ENCODE measurements at regions not wholly inside any gene's neighbourhood (a gene's known extent, or its start where the extent isn't known, plus 50 kb on each side); places are given as distances from the start of the nearest gene placed in this dataset.
"Not testable (repeated sequence)": the region's sequence is repeated elsewhere in the genome, so short reads cannot be mapped to it uniquely, and the experiment has no call there.

- DNase-seq (ENCODE audit: low spot score), result no peak
These were observed 125.6 kb upstream of the GATA6 start for GRCh38 chr18:22043837-22044236.

DNA sequence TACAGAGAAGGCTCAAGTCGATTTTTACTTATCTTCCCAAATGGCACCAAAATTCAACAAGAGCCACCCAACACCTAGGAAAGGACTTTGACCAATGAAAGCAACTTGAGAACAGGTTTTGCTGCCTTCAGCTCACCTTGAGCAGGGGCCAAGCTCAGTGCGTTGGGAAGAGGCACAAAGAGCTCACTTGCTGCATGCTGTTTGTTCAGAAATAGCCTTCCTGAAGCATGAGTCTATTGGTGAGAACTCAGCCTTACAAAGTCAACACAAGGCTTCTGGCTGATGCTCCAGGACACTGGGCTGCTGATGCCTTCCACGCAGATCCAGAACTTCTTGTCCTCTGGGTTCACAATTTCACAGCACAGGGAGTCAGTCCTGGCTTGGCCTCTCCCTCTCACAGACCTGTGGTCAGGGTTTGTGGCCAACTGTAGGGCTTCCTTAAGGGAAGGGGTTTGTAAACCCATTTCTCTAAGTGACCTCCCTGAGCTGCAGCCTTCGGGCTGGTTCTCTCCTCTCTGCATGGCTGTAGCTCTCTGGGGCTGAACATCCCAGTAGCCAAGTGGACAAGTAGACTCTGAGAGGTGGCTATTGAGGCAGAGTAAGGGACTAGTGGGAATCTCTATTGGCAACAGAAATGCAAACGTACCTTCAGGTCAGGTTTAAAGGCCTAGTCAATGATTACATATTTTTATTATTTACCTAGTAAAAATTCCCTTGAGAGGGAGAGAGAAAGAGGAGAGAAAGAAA, 124.7 kb upstream of the GATA6 start:
- no peak for DNase-seq (ENCODE audit: low spot score)

- DNase-seq (ENCODE audit: low spot score), result no peak
These were observed 124.0 kb upstream of the GATA6 start for GRCh38 chr18:22045221-22045918.

GRCh38 chr18:22046473-22046872, 122.9 kb upstream of the GATA6 start:
- DNase-seq (ENCODE audit: low spot score), result no peak

DNA sequence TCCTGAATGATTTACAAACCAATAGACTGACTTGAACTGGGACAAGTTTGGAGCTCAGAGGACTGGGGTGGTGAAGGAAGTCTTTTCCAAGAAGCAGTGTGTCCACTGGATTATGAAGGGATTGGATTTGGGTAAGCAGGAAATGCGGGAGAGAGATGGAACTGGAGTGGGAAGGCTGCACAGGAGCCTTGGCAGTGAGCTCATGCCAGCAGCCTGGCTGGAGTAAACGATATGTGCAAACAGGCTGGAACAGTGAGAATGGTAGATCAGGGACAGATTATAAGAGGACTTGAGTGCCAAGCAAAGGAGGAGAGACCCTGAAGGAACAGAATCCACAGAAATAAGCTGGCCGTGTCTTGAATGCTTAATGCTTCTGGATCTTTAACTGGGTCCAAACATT, 121.9 kb upstream of the GATA6 start:
- DNase-seq (ENCODE audit: low spot score), result no peak

DNA sequence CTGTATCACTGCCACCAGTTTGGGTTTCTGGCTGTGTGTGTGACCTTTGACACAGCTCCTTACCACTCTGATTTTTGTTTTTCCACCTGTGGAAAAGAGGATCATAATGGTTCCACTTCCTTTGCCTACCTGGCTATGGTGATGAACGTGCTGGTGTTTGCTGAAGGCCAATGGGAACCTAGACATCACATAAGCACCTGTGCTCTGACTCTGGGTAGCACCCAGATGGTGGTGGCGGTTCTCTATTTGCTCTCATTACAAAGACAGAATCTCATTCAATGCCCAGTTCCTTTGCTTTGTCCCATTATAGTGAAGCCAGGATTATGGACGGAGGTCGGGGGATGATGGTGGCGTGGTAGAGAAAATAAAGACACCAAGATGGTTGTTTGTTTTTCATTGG, 121.2 kb upstream of the GATA6 start:
- DNase-seq (ENCODE audit: low spot score), result no peak

DNA sequence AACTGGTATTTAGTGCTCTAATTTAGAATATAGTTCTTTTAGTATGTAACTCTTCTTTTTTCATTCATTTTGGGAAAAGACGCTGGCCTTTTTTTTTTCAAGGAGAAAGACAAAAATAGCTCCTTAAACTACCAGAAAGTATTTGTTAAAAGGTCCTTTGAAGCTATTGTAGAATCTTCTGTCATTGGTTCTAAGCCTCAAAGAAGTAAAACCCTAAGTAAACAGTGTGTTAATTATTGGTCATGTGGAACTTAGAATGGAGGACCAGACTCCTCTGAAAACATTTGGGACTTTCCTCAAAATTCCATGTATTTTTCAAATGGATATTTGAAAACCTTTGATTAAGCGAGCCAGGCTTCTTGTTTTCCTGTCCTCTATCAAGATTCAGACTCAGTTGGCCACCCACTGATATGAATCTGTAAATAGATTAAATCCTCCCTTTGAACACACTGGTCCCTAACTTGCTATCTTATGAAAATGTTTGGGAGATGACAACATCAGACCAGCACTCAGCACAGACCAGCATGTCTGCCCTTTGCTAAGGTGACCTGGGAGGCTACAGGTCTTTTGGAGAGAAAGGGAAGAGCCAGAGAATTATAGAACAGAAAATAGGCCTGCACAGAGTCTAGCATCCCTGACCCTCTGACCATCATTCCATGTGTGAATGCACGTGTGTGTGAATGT, 120.3 kb upstream of the GATA6 start:
- DNase-seq (ENCODE audit: low spot score), result no peak

DNA sequence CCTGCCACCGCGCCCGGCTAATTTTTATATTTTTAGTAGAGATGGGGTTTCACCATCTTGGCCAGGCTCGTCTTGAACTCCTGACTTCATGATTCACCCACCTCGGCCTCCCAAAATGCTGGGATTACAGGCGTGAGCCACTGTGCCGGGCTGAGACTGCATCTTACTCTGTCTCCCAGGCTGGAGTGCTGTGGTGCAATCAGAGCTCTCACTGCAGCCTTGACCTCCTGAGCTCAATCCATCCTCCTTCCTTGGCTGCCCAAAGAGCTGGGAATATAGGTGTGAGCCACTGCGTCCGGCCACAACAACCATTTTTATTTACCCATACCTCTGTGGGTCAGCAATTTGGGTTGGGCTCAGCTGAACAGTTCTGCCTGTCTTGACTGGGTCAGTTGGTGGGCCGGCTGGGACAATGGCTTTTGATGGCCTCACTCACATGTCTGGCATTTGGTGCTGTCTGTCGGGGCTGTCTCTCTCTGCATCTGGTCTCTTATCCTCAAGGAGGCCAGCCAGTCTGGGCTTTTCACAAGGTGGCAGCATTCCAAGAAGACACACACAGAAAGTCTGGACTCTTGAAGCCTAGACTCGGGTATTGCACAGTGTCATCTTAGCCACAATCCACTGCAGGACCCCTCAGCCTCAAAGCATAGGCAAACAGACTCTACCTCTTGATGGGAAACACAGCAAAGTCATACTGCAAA, 116.8 kb upstream of the GATA6 start:
- DNase-seq (ENCODE audit: low spot score), result no peak

GRCh38 chr18:22055466-22056238, 113.7 kb upstream of the GATA6 start:
- DNase-seq (ENCODE audit: low spot score), result no peak

DNA sequence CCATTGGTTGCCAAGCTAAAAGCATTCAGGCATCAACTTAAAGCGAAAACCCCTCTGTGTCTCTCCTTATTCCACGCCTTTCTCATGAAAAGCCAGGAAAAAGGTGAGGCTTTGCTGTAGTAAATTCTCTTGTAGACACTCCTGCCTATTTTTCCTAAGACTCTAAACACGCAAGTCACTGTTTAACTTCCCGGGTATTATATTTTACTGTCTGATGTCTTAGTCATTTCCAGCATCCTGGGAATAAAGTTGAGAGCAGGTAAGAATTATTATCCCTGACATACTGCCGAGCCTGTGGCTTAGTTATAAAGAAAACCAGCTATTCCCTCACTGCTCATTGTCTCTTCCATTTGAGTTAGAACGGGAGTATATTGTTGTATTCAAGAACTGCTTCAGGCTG, 112.4 kb upstream of the GATA6 start:
- DNase-seq (ENCODE audit: low spot score), result no peak

GRCh38 chr18:22057908-22058527, 111.4 kb upstream of the GATA6 start:
- DNase-seq (ENCODE audit: low spot score), result no peak

DNA sequence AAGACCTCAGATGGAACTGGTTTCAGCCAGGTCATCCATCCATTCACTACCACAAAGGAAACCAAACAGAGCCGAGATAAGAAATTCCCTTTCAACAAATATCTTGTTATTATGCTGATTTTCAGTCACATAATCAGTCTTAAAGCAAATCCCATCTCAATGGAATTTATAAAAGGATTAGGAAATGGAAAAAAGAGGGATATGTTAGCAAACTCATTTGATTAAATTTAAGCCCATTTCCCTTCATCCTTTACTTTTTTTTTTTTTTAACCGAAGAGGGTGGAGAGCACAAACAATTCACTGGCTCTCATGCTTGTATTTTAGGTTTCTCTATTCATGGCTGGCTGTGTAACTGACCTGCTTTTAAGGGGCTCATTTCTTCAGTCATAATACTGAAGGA, 109.0 kb upstream of the GATA6 start:
- DNase-seq (ENCODE audit: low spot score), result no peak

DNA sequence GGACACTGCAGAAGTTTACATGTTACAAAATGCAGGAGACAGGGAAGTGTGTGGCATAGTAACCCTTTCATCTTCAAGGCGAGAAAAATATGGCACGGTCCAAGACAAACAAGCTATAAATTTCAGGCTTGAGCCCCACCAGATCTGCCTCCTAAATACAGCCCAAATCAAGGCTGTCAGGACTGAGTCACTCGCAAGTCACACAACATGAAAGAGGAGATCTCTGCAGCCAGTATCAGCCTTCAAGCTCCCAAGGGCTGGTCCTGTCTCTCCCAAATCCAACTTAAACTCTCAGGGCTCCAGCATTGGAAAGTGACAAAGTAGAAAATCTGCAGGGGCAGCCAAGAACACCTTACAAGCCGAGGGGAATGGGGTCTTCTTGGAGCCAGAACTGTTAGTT, 106.3 kb upstream of the GATA6 start:
- no peak for DNase-seq (ENCODE audit: low spot score)

- no peak for DNase-seq (ENCODE audit: low spot score)
These were observed 105.7 kb upstream of the GATA6 start for GRCh38 chr18:22063672-22064071.

GRCh38 chr18:22064581-22064980, 104.8 kb upstream of the GATA6 start:
- DNase-seq (ENCODE audit: low spot score), result no peak

- no peak for DNase-seq (ENCODE audit: low spot score)
These were observed 104.1 kb upstream of the GATA6 start for GRCh38 chr18:22065311-22065710.

- DNase-seq (ENCODE audit: low spot score), result no peak
These were observed 103.3 kb upstream of the GATA6 start for GRCh38 chr18:22066083-22066485.

GRCh38 chr18:22067109-22067508, 102.3 kb upstream of the GATA6 start:
- DNase-seq (ENCODE audit: low spot score), result no peak

- no peak for DNase-seq (ENCODE audit: low spot score)
These were observed 101.7 kb upstream of the GATA6 start for GRCh38 chr18:22067682-22068081.

DNA sequence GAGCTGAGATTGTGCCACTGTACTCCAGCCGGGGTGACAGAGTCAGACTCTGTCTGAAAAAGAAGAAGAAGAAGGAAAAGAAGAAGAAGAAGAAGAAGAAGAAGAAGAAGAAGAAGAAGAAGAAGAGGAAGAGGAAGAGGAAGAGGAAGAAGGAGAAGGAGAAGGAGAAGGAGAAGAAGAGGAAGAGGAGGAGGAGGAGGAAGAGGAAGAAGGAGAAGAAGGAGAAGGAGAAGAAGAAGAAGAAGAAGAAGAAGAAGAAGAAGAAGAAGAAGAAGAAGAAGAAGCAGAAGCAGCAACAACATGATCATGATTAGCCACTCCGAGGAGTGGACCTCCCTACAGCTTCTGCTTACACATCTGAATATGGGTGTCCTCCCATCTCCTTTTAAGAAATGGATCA, 100.6 kb upstream of the GATA6 start:
- DNase-seq (ENCODE audit: low spot score), result not testable (repeated sequence)

DNA sequence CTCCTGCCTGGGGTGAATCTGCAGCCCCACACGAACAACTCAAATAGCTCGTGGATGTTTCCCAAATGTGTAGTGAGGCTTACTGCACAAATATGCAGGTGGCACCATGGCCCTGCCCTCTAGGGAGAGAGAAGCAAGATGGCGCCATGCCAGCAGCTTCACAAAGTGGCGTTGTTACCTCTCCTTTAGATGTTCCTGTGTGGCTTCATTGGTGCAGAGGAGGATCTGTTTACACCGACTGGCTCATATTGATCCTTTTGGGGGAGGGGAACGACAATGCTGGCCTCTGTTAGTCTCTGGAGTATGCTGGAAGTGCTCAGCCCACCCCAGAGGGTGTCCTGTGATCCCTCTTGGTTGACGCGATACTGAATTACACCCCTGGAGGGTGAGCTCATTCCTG, 99.5 kb upstream of the GATA6 start:
- DNase-seq (ENCODE audit: low spot score), result no peak

Data from AG08395 (cell line).